H9 (cell line): ENCODE measurements at regions not wholly inside any gene's neighbourhood (a gene's known extent, or its start where the extent isn't known, plus 50 kb on each side); places are given as distances from the start of the nearest gene placed in this dataset.

Source experiments
- DNase-seq: peaks from one replicate; pipeline ENCODE4 v3.0.0-alpha.2; 2017
- H2AFZ ChIP-seq: one replicate; pipeline ENCODE4 v1.6.1; 2013; ENCODE audit warnings: mild to moderate bottlenecking, low read length, control low read depth, moderate library complexity
- H2AK5ac ChIP-seq: 2 replicates; pipeline ENCODE4 v1.6.1; 2013; ENCODE audit warnings: low read length, control low read depth, mixed read lengths; ENCODE audit not compliant: insufficient read length
- H2BK120ac ChIP-seq: one replicate; pipeline ENCODE4 v1.6.1; 2013; ENCODE audit warnings: low read depth, mild to moderate bottlenecking, low read length, control low read depth, inconsistent platforms; ENCODE audit not compliant: poor library complexity, severe bottlenecking
- H2BK12ac ChIP-seq: 2 replicates; pipeline ENCODE4 v1.6.1; 2013; ENCODE audit warnings: low read length, control low read depth, mixed read lengths, low read depth; ENCODE audit not compliant: insufficient read length
- H2BK15ac ChIP-seq: 2 replicates; pipeline ENCODE4 v1.6.1; 2013; ENCODE audit warnings: low read depth, low read length, control low read depth
- H2BK20ac ChIP-seq: one replicate; pipeline ENCODE4 v1.6.1; 2013; ENCODE audit warnings: low read depth, mild to moderate bottlenecking, low read length, control low read depth, inconsistent platforms; ENCODE audit not compliant: poor library complexity, severe bottlenecking
- H2BK5ac ChIP-seq: 2 replicates; pipeline ENCODE4 v1.6.1; 2013; ENCODE audit warnings: low read length, control low read depth, mixed read lengths; ENCODE audit not compliant: insufficient read length
- H3K14ac ChIP-seq: 2 replicates; pipeline ENCODE4 v1.6.1; 2013; ENCODE audit warnings: low read length, control low read depth; ENCODE audit not compliant: insufficient read depth
- H3K18ac ChIP-seq: 2 replicates; pipeline ENCODE4 v1.6.1; 2013; ENCODE audit warnings: low read depth, mild to moderate bottlenecking, mixed read lengths, low read length, control low read depth; ENCODE audit not compliant: insufficient read length
- H3K23ac ChIP-seq: 2 replicates; pipeline ENCODE4 v1.6.1; 2013; ENCODE audit warnings: low read length, control low read depth, mixed read lengths, low read depth; ENCODE audit not compliant: insufficient read length
- H3K23me2 ChIP-seq: 2 replicates; pipeline ENCODE4 v1.6.1; 2013; ENCODE audit warnings: low read depth, mild to moderate bottlenecking, mixed read lengths, low read length, control low read depth; ENCODE audit not compliant: insufficient read length, poor library complexity, severe bottlenecking
- H3K27ac ChIP-seq: 2 replicates; pipeline ENCODE4 v1.5.1; 2013; ENCODE audit warnings: low read length, control low read depth, mixed read lengths, low read depth; ENCODE audit not compliant: insufficient read length
- H3K27me3 ChIP-seq: 2 replicates; pipeline ENCODE4 v1.6.1; 2013; ENCODE audit warnings: low read length, control low read depth, inconsistent platforms; ENCODE audit not compliant: insufficient read depth
- H3K4ac ChIP-seq: 2 replicates; pipeline ENCODE4 v1.6.1; 2013; ENCODE audit warnings: low read depth, mild to moderate bottlenecking, control low read depth, inconsistent platforms, low read length, moderate library complexity
- H3K4me1 ChIP-seq: 2 replicates; pipeline ENCODE4 v1.6.1; 2013; ENCODE audit warnings: low read length, control low read depth, inconsistent platforms; ENCODE audit not compliant: insufficient read depth
- H3K4me2 ChIP-seq: 2 replicates; pipeline ENCODE4 v1.6.1; 2013; ENCODE audit warnings: low read length, control low read depth, mixed read lengths; ENCODE audit not compliant: insufficient read length, insufficient read depth
- H3K56ac ChIP-seq: 2 replicates; pipeline ENCODE4 v1.6.1; 2013; ENCODE audit warnings: low read depth, mild to moderate bottlenecking, mixed read lengths, low read length, control low read depth; ENCODE audit not compliant: insufficient read length
- H3K79me1 ChIP-seq: 2 replicates; pipeline ENCODE4 v1.6.1; 2013; ENCODE audit warnings: low read depth, mild to moderate bottlenecking, moderate library complexity, low read length, control low read depth, inconsistent platforms; ENCODE audit not compliant: insufficient read depth, poor library complexity, severe bottlenecking
- H3K79me2 ChIP-seq: 2 replicates; pipeline ENCODE4 v1.6.1; 2013; ENCODE audit warnings: low read length, control low read depth, inconsistent platforms; ENCODE audit not compliant: insufficient read depth
- H3K9ac ChIP-seq: 2 replicates; pipeline ENCODE4 v1.6.1; 2013; ENCODE audit warnings: low read length, control low read depth, mixed read lengths; ENCODE audit not compliant: insufficient read length; ENCODE audit errors: extremely low read depth
- H3K9me3 ChIP-seq: one replicate; pipeline ENCODE4 v1.6.1; 2013; ENCODE audit warnings: low read depth, low read length, inconsistent platforms; ENCODE audit not compliant: control insufficient read depth
- H3T11ph ChIP-seq: one replicate; pipeline ENCODE4 v1.6.1; 2013; ENCODE audit warnings: mild to moderate bottlenecking, low read length, control low read depth, inconsistent platforms
- H4K20me1 ChIP-seq: one replicate; pipeline ENCODE4 v1.6.1; 2013; ENCODE audit not compliant: control insufficient read depth, insufficient read length, insufficient read depth
- H4K5ac ChIP-seq: 2 replicates; pipeline ENCODE4 v1.6.1; 2013; ENCODE audit warnings: low read depth, mild to moderate bottlenecking, mixed read lengths, low read length, control low read depth; ENCODE audit not compliant: insufficient read length
- H4K8ac ChIP-seq: replicated peaks from 2 replicates; pipeline ENCODE4 v1.6.1; 2013; ENCODE audit warnings: low read length, control low read depth, mixed read lengths, low read depth; ENCODE audit not compliant: insufficient read length
- H4K91ac ChIP-seq: 2 replicates; pipeline ENCODE4 v1.6.1; 2013; ENCODE audit warnings: low read depth, mild to moderate bottlenecking, moderate library complexity, mixed read lengths, low read length, control low read depth; ENCODE audit not compliant: insufficient read length
- H3K27ac Mint-ChIP-seq, 3 experiments: 2 replicates in 2 of 3; 3 replicates in 1 of 3; pipeline ENCODE4 v1.8.0; 2020 to 2021; ENCODE audit warnings: mixed read lengths in 3 of 3, mild to moderate bottlenecking in 1 of 3, moderate library complexity in 1 of 3
- H3K27me3 Mint-ChIP-seq: 2 replicates; pipeline ENCODE4 v1.8.0; 2021; ENCODE audit warnings: low read depth, mild to moderate bottlenecking, moderate library complexity, mixed read lengths
- H3K36me3 Mint-ChIP-seq, 3 experiments: 2 replicates in 2 of 3; 3 replicates in 1 of 3; pipeline ENCODE4 v1.8.0; 2020 to 2021; ENCODE audit warnings: low read depth in 3 of 3, mixed read lengths in 3 of 3; ENCODE audit not compliant: insufficient read depth in 1 of 3
- H3K4me1 Mint-ChIP-seq, 2 experiments: 2 replicates each; pipeline ENCODE4 v1.8.0; 2020; ENCODE audit warnings: mixed read lengths in 2 of 2
- H3K4me3 Mint-ChIP-seq, 2 experiments: 2 replicates in 1 of 2; 3 replicates in 1 of 2; pipeline ENCODE4 v1.8.0; 2020 to 2021; ENCODE audit warnings: mild to moderate bottlenecking in 2 of 2, mixed read lengths in 2 of 2, moderate library complexity in 1 of 2
- H3K9me3 Mint-ChIP-seq, 2 experiments: 2 replicates in 1 of 2; 3 replicates in 1 of 2; pipeline ENCODE4 v1.8.0; 2020; ENCODE audit warnings: mild to moderate bottlenecking in 2 of 2, mixed read lengths in 2 of 2, moderate library complexity in 1 of 2
- WGBS: extraction: QIAGEN DNeasy Blood & Tissue Kit; methylation state at CpG from one replicate; pipeline ENCODE4 v1.1.7; 2013; ENCODE audit warnings: missing lambda C conversion rate, low lambda C conversion rate, mixed read lengths; ENCODE audit not compliant: insufficient read length; ENCODE audit errors: extremely low coverage; 5-methylcytosine and 5-hydroxymethylcytosine counted together
- TF ChIP-seq, protein P1 (sequence below): fragments of 200-600 bp; sonication (generic); conservative IDR thresholded peaks from 3 replicates; pipeline ENCODE4 v1.8.0; 2021; ENCODE audit warnings: antibody characterized with exemption, mild to moderate bottlenecking

DNA sequence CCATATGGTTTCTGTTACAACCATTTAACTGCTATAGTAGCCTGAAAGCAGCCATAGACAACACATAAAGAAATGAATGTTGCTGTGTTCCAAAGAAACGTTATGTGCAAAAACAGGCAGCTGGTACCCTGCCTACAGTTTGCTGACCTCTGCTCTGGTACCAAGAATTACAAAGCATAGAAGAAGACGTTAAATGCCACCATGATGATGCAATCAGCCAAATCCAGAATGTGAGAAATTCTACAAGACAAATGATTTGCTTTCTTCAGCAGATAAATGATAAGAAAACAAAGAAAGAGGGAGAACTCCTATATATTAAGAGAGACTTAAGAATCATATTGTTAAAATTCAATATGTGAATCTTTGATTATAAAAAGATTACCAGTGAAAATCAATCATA lies 97.8 kb upstream of the PDE4B start:
- Histone ChIP-seq H2AK5ac (no peak overlapping the region), H2BK5ac (no peak overlapping the region), H3K9ac (no peak overlapping the region), H4K8ac (no peak overlapping the region), H3T11ph (no peak overlapping the region), H3K4ac (no peak overlapping the region), H3K23me2 (no peaks in the 10 kb centered on the region), H3K9me3 (no peaks in the 10 kb centered on the region), H3K56ac (no peak overlapping the region), H2BK20ac (no peak overlapping the region), H3K18ac (no peak overlapping the region), H3K27me3 (no peaks in the 10 kb centered on the region), H3K27ac (no peak overlapping the region), H2BK12ac (no peak overlapping the region), H4K5ac (no peak overlapping the region), H3K79me1 (no peaks in the 10 kb centered on the region), H4K20me1 (no peaks in the 10 kb centered on the region), H4K91ac (no peak overlapping the region), H3K14ac (no peak overlapping the region), H3K23ac (no peak overlapping the region), H3K4me2 (no peak overlapping the region), H3K4me1 (no peaks in the 10 kb centered on the region), H3K79me2 (no peaks in the 10 kb centered on the region), H2AFZ (no peak overlapping the region), H2BK15ac (no peak overlapping the region), H2BK120ac (no peak overlapping the region)
- Mint-ChIP-seq H3K27ac (no peak overlapping the region), H3K36me3 (no peaks in the 10 kb centered on the region), H3K4me1 (no peaks in the 10 kb centered on the region), H3K9me3 (no peaks in the 10 kb centered on the region), H3K4me3 (no peak overlapping the region), H3K27me3 (no peaks in the 10 kb centered on the region)
- WGBS = no CpG with 5 or more reads among the region's 2 CpGs
- DNase-seq = no peak
- TF ChIP-seq, protein P1, sequence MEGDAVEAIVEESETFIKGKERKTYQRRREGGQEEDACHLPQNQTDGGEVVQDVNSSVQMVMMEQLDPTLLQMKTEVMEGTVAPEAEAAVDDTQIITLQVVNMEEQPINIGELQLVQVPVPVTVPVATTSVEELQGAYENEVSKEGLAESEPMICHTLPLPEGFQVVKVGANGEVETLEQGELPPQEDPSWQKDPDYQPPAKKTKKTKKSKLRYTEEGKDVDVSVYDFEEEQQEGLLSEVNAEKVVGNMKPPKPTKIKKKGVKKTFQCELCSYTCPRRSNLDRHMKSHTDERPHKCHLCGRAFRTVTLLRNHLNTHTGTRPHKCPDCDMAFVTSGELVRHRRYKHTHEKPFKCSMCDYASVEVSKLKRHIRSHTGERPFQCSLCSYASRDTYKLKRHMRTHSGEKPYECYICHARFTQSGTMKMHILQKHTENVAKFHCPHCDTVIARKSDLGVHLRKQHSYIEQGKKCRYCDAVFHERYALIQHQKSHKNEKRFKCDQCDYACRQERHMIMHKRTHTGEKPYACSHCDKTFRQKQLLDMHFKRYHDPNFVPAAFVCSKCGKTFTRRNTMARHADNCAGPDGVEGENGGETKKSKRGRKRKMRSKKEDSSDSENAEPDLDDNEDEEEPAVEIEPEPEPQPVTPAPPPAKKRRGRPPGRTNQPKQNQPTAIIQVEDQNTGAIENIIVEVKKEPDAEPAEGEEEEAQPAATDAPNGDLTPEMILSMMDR = no peak
